ENCODE measurements at regions not wholly inside any gene's neighbourhood (a gene's known extent, or its start where the extent isn't known, plus 50 kb on each side); places are given as distances from the start of the nearest gene placed in this dataset.

- H3K4me1 Mint-ChIP-seq (ENCODE audit: low read depth, unreplicated experiment) = peaks cover 11% of the 10 kb centered on the region
- H3K4me3 Mint-ChIP-seq (ENCODE audit: low read depth, unreplicated experiment) = no peak overlapping the region
- TF ChIP-seq CTCF (IDR thresholded peaks at IDR 0.05; ENCODE audit: unreplicated experiment) = no peak
- no peaks in the 10 kb centered on the region for H3K36me3 Mint-ChIP-seq (ENCODE audit: insufficient read depth, unreplicated experiment)
- intact Hi-C loops (cut with micrococcal nuclease; ENCODE audit: unreplicated experiment) = no loop called here
- CTCF ChIA-PET = no interaction called here
- peaks cover under 1% of the 10 kb centered on the region for H3K9me3 Mint-ChIP-seq (ENCODE audit: low read depth, unreplicated experiment)
- no peak overlapping the region for H3K27ac Mint-ChIP-seq (ENCODE audit: unreplicated experiment)
- no TSS peak for BruUV-seq (replicated peaks)
- DNase-seq = no peak
- H3K27me3 Mint-ChIP-seq (ENCODE audit: unreplicated experiment) = no peaks in the 10 kb centered on the region
Measured at GRCh38 chr3:28756056-28756455, 407.4 kb upstream of the AZI2 start.

GRCh38 chr3:28758115-28758514, 409.5 kb upstream of the AZI2 start:
- BruUV-seq (replicated peaks) = no TSS peak
- TF ChIP-seq CTCF (IDR thresholded peaks at IDR 0.05; ENCODE audit: unreplicated experiment) = no peak
- CTCF ChIA-PET = no interaction called here
- Mint-ChIP-seq H3K27me3 (ENCODE audit: unreplicated experiment) (no peaks in the 10 kb centered on the region), H3K4me3 (ENCODE audit: low read depth, unreplicated experiment) (no peak overlapping the region), H3K36me3 (ENCODE audit: insufficient read depth, unreplicated experiment) (no peaks in the 10 kb centered on the region), H3K27ac (ENCODE audit: unreplicated experiment) (no peak overlapping the region), H3K9me3 (ENCODE audit: low read depth, unreplicated experiment) (no peaks in the 10 kb centered on the region), H3K4me1 (ENCODE audit: low read depth, unreplicated experiment) (no peaks in the 10 kb centered on the region)
- intact Hi-C loops (cut with micrococcal nuclease; ENCODE audit: unreplicated experiment) = no loop called here
- DNase-seq = no peak

DNA sequence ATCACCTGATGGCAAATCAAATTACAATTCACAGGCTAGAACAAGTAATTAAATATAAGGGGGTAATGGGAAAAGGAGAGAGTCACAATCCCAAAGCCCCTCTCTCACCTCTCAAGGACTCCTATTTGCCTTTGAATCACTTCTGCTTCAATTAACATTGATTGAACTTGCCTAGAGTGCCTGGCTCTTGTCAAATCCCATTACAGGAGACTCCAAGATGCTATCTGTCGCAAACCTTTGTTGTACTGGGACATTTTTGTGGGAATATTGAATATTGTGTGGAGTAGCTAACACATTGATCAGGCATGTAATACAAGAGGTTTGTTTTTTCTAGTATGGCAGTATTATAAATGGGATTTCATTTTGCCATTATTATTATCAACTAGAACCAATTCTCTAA, 412.8 kb upstream of the AZI2 start:
- Mint-ChIP-seq H3K36me3 (ENCODE audit: insufficient read depth, unreplicated experiment) (no peaks in the 10 kb centered on the region), H3K4me1 (ENCODE audit: low read depth, unreplicated experiment) (no peaks in the 10 kb centered on the region), H3K4me3 (ENCODE audit: low read depth, unreplicated experiment) (no peak overlapping the region), H3K27ac (ENCODE audit: unreplicated experiment) (no peak overlapping the region), H3K27me3 (ENCODE audit: unreplicated experiment) (no peaks in the 10 kb centered on the region), H3K9me3 (ENCODE audit: low read depth, unreplicated experiment) (no peaks in the 10 kb centered on the region)
- intact Hi-C loops (cut with micrococcal nuclease; ENCODE audit: unreplicated experiment) = no loop called here
- CTCF ChIA-PET = no interaction called here
- TF ChIP-seq CTCF (IDR thresholded peaks at IDR 0.05; ENCODE audit: unreplicated experiment) = no peak
- DNase-seq = no peak
- no TSS peak for BruUV-seq (replicated peaks)

DNA sequence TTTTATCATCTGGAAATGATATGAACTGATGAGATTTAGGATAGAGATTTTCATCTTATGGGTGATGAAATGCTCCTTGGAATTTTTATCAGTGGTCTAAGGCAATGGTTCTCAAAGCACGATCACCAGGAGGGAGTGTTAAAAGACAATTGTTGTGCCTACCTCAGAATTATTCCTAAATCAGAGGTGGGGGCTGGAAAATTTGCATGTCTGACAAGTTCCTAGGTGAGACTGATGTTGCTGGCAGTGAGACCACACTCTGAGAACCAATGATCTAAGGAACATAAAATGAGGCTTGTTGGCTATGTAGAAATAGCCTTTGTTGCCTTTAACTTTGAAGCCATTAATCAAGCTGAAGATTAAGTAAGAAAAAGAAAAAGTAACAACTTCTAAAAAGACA, 416.6 kb upstream of the AZI2 start:
- H3K27ac Mint-ChIP-seq (ENCODE audit: unreplicated experiment) = no peak overlapping the region
- CTCF ChIA-PET = no interaction called here
- no peaks in the 10 kb centered on the region for H3K4me1 Mint-ChIP-seq (ENCODE audit: low read depth, unreplicated experiment)
- H3K27me3 Mint-ChIP-seq (ENCODE audit: unreplicated experiment) = no peaks in the 10 kb centered on the region
- no TSS peak for BruUV-seq (replicated peaks)
- no peaks in the 10 kb centered on the region for H3K36me3 Mint-ChIP-seq (ENCODE audit: insufficient read depth, unreplicated experiment)
- no peak for DNase-seq
- H3K9me3 Mint-ChIP-seq (ENCODE audit: low read depth, unreplicated experiment) = peaks cover 4% of the 10 kb centered on the region
- H3K4me3 Mint-ChIP-seq (ENCODE audit: low read depth, unreplicated experiment) = no peak overlapping the region
- TF ChIP-seq CTCF (IDR thresholded peaks at IDR 0.05; ENCODE audit: unreplicated experiment) = no peak
- intact Hi-C loops (cut with micrococcal nuclease; ENCODE audit: unreplicated experiment) = no loop called here

- H3K4me3 Mint-ChIP-seq (ENCODE audit: low read depth, unreplicated experiment) = no peak overlapping the region
- no peak for DNase-seq
- no TSS peak for BruUV-seq (replicated peaks)
- no peak for TF ChIP-seq CTCF (IDR thresholded peaks at IDR 0.05; ENCODE audit: unreplicated experiment)
- CTCF ChIA-PET = no interaction called here
- no peaks in the 10 kb centered on the region for H3K27me3 Mint-ChIP-seq (ENCODE audit: unreplicated experiment)
- peaks cover 9% of the 10 kb centered on the region for H3K9me3 Mint-ChIP-seq (ENCODE audit: low read depth, unreplicated experiment)
- intact Hi-C loops (cut with micrococcal nuclease; ENCODE audit: unreplicated experiment) = no loop called here
- H3K27ac Mint-ChIP-seq (ENCODE audit: unreplicated experiment) = no peak overlapping the region
- H3K36me3 Mint-ChIP-seq (ENCODE audit: insufficient read depth, unreplicated experiment) = no peaks in the 10 kb centered on the region
- no peaks in the 10 kb centered on the region for H3K4me1 Mint-ChIP-seq (ENCODE audit: low read depth, unreplicated experiment)
Measured at GRCh38 chr3:28768439-28768838, 419.8 kb upstream of the AZI2 start.

All from Calu3 (cell line).